Astrocyte of the cerebellum (primary cell): ENCODE measurements at regions not wholly inside any gene's neighbourhood (a gene's known extent, or its start where the extent isn't known, plus 50 kb on each side); places are given as distances from the start of the nearest gene placed in this dataset.

Experiments used
- DNase-seq: peaks from one replicate; pipeline ENCODE4 v3.0.0-alpha.2; 2011; ENCODE audit warnings: low read depth
- H3K4me3 ChIP-seq: 2 replicates; pipeline ENCODE4 v1.5.1; 2011; ENCODE audit warnings: mild to moderate bottlenecking, low read depth, low read length, moderate library complexity
- CTCF ChIP-seq: IDR thresholded peaks from 2 replicates; pipeline ENCODE4 v1.5.1; 2012; ENCODE audit warnings: low read length, low read depth, moderate library complexity, mild to moderate bottlenecking; ENCODE audit errors: missing control alignments
- in situ Hi-C: cut with HindIII; loops from 2 replicates; pipeline ENCODE4 v1.10.0; 2017; ENCODE audit warnings: low sequenced_read_pairs

GRCh38 chr10:113987156-113987555 lies 56.5 kb upstream of the ADRB1 start:
- in situ Hi-C loops = no loop called here
- H3K4me3 ChIP-seq = no peak overlapping the region
- TF ChIP-seq CTCF = no peak
- no peak for DNase-seq

- TF ChIP-seq CTCF = no peak
- DNase-seq = no peak
- in situ Hi-C loops = no loop called here
- H3K4me3 ChIP-seq = no peak overlapping the region
Observed at GRCh38 chr10:113987805-113988204, 55.9 kb upstream of the ADRB1 start.

GRCh38 chr10:113988535-113988934 lies 55.1 kb upstream of the ADRB1 start:
- in situ Hi-C loops = no loop called here
- H3K4me3 ChIP-seq = no peak overlapping the region
- DNase-seq = no peak
- no peak for TF ChIP-seq CTCF

- TF ChIP-seq CTCF = no peak
- DNase-seq = peak; percentile 91
- H3K4me3 ChIP-seq = no peak overlapping the region
- in situ Hi-C loops = loop anchor here (5.0 kb wide), 1 partner anchor 39 kb away; no protein-coding TSS in a partner anchor
Observed at GRCh38 chr10:113991091-113991860, 52.4 kb upstream of the ADRB1 start.

- DNase-seq = no peak
- TF ChIP-seq CTCF = no peak
- no peak overlapping the region for H3K4me3 ChIP-seq
- in situ Hi-C loops = loop anchor here (5.0 kb wide), 1 partner anchor 40 kb away; no protein-coding TSS in a partner anchor
Observed at GRCh38 chr10:113992471-113993011, 51.1 kb upstream of the ADRB1 start.

GRCh38 chr10:113993489-113993991 lies 50.1 kb upstream of the ADRB1 start:
- peak; percentile 23 for TF ChIP-seq CTCF
- no peak overlapping the region for H3K4me3 ChIP-seq
- DNase-seq = peak; percentile 73
- in situ Hi-C loops = loop anchor here (5.0 kb wide), 1 partner anchor 41 kb away; no protein-coding TSS in a partner anchor
